HG03469 (cell line): ENCODE measurements at regions not wholly inside any gene's neighbourhood (a gene's known extent, or its start where the extent isn't known, plus 50 kb on each side); places are given as distances from the start of the nearest gene placed in this dataset.
"Not testable (repeated sequence)": the region's sequence is repeated elsewhere in the genome, so short reads cannot be mapped to it uniquely, and the experiment has no call there.

Experiments
- ATAC-seq: cut with Tn5 transposase; IDR thresholded peaks from one replicate; pipeline ENCODE4 v1.9.1; 2021; ENCODE audit warnings: mild to moderate bottlenecking, moderate library complexity, moderate number of reproducible peaks; ENCODE audit not compliant: unreplicated experiment

DNA sequence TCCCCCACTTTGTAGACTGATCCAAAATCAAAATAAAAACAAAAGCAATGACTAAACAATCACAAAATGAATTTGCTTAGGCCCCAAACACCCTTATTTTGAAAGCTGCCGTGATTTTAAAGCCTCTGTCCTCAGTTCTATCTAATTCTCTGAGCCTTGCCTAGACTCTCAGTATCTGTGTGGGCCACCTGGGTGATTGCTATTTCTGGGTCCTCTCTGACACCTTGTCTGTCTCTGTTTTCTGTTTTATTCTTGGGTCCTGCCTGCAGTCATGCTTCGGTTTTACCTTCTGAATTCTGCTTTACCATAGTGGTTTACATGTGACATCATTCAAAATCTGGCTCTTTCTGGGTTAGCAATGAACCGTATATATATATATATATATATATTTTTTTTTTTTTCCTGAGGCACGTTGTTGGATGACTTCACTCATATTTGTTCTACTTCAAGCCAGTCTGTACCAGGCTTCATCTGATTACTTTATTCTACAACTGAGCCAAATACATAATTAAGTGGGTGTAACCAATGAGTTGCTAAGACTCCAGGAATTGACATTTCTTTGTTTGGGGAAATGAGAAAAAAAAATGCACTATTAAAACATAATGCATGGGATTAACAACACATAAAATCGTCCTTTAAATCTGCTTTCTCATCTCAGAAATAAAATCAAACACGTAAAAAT is 710.7 kb upstream of the SLIT2 start:
- ATAC-seq = no peak

GRCh38 chr4:19539201-19539600 is 712.5 kb upstream of the SLIT2 start:
- ATAC-seq = no peak

DNA sequence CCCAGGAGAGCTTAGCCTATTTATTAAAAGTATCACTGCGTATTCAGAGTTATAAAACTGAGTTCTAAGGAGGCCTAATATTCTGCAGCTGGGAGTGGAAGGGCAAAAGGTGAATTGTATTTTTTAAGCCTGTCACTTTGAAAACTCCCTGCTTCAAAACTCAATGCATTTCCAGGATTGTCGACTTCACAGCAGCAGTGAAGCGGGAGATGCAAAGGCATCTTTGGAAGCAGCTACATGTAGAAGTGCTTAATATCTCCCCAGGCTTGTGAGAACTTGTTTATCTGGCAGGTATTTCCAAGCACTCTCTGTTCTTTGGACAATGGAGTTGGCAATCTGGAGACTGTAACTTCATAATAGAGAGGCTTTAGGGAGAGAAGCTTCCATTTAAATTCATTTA is 717.5 kb upstream of the SLIT2 start:
- ATAC-seq = no peak

- ATAC-seq = no peak
Measured at GRCh38 chr4:19531906-19532848, 719.5 kb upstream of the SLIT2 start.

DNA sequence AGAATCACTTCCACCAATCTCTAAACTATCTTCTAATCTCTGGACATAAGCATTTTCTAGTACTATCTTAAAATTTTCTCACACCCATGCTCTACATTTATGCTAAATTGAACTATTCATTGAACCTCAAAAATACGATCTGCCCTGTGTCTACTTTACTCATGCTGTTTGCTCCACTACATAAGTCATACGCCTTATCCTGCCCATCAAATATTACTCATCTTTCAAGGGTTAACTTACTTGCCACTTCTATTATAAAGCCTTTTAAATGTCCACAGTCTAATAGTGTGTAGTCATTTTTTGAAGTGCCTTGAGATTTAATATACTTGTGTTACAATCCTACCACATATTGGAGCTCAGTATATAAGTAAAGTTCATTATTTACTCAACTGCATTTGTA is 727.7 kb upstream of the SLIT2 start:
- ATAC-seq = no peak

GRCh38 chr4:19522966-19523365 is 728.7 kb upstream of the SLIT2 start:
- ATAC-seq = no peak

DNA sequence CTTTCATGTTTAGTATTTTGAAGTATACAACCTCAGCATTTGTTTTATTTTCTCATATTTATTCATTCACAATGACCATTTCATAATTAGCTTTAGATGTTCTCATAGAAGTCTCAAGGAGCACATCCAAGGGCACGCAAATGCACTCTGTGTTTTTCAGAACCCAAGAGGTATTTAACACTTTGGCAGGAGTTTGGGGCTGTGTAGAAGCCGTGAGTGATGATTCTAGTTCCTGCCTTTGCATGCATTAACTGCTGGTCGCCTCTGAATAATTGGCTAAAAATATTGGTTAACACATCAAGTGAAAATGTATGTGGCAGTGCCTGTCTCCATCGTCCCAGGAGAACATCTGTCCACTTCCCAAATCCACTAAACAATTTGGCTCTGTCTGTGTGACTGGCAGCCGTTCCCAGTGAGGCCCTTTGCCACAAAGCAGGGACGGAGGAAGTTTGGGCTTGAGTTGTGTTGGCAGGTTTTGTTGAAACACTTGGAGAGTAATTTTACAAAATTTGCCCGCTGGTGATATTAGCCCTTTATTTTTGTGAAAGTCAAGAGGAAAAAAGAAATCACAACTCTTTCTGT is 730.7 kb upstream of the SLIT2 start:
- no peak for ATAC-seq

- no peak for ATAC-seq
Measured at GRCh38 chr4:19514276-19515070, 737.2 kb upstream of the SLIT2 start.

DNA sequence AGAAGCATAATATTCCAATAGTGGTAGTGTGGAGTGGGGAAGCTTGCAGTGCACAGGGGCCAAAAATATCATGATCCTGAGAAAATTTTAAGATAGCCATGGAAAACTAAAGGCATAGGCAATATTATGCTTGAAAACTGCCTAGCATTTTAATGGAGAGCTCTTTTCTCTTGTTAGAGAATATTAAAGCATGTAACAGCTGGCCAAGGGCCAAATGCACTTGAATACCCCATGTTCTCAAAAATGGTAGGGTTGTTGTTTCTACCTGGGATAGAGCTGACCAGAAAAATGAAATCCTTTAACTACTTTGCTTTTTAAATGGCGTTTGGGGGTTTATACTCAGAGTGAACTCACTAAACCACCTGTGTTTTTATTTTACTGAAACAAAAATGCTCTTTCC is 739.6 kb upstream of the SLIT2 start:
- no peak for ATAC-seq

DNA sequence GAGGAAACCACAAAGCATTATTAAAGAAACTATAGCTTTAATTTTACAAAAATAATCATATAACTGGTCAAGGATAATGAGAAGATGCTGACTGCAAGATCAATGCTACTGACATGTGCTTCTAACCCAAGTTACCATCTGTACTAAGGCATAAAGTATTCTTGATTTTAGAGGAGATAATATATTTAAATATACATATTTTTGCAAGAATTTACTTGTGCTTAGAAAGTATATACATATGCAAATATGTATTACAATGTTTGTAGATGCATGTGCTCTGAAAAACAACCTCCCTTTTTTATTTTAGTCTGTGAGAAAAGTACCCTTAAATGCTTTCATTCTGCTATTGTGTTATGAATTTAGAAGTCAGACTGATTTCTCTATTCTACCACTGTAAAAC is 740.7 kb upstream of the SLIT2 start:
- ATAC-seq = no peak

DNA sequence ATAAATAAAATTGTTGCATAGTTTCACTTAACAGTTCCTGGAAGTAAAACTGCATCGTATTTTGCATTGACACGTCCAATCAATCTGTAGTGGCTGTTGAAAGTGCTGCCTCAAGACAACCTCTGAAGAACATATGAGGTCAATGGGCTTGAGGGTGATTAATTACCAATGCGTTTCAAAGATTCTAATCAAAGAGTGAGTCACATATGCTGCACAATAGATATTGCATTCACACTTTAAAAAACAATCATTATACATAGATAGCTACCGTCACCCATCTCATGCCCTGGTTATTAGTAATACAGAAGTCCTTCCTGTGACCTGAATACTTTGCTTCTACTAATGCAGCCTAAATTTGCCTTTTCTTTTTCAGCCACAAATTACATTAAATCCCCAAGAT is 743.3 kb upstream of the SLIT2 start:
- no peak for ATAC-seq

GRCh38 chr4:19497705-19498104 is 754.0 kb upstream of the SLIT2 start:
- ATAC-seq = no peak

- ATAC-seq = no peak
Measured at GRCh38 chr4:19496756-19497155, 754.9 kb upstream of the SLIT2 start.

DNA sequence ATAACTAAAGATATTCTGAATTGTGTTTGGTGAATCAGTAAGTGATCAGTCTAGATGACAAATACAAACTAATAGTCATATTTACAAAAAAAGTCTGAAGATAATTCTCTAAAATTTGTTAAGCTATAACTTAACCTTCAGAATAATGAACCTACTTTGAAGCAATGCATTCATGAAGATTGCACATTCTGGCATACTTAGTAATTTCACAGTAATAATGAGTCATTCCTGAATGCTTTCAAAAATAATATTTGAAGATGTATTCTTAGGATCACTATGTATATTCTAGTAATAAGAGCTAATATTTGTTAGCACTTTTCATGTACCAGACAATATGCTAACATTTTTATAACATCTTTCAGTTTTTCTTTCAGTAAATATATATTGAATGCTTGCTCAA is 756.7 kb upstream of the SLIT2 start:
- ATAC-seq = no peak

DNA sequence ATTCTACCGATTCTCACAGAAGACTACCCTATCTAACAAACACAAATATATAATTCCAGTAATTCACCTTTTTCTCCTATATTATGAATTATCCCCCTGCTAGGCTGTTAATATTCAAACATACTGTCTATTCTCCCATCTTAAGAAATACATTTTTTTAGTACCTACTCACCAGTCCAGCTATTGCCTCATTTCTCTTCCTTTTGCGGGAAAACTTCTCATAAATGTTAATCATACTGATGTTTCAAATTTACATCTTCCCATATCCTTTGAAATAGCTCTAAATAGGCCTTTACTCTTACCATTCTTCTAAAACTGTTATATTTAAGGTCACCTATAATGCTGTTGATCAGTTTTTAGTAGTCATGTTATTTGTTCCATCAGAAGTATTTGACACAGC is 759.1 kb upstream of the SLIT2 start:
- ATAC-seq = no peak

- no peak for ATAC-seq
Measured at GRCh38 chr4:19486400-19486799, 765.3 kb upstream of the SLIT2 start.

DNA sequence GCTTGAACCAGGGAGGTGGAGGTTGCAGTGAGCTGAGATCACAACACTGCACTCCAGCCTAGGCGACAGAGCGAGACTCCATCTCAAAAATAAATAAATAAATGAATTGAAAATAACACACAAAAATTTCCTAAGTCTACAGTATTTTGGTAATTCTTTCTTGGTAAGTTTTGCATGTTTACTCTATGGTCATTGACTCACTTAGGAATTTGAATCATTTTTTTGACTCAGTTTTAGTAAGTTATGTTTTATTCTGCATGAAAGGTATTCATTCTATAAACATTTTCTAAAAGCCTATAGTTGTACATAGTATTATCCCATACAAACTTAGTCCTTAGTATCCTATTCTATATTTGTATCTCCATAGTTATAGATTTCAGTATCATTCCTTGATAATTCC is 772.9 kb upstream of the SLIT2 start:
- ATAC-seq = no peak

DNA sequence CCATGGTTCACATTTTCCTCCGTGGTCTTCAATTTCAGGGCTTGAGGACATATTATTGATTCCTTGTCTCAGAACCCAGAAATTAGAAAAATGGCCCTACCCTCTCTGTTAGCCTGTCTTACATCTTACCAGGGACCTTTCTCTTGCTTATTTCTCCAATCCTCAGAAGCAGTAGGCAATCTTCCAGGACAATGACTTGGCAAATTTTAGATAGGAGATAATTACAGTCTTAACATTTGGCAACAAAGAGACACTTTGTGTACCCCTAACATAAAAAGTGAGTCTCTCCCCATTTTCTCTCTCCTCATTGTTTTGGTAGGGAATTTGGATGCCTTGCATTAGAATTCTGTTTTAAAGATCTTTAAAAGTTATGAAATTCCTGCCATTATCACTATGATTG is 778.1 kb upstream of the SLIT2 start:
- ATAC-seq = no peak

GRCh38 chr4:19472666-19473065 is 779.0 kb upstream of the SLIT2 start:
- ATAC-seq = no peak

- ATAC-seq = not testable (repeated sequence)
Measured at GRCh38 chr4:19470001-19470400, 781.7 kb upstream of the SLIT2 start.

GRCh38 chr4:19462117-19462516 is 789.6 kb upstream of the SLIT2 start:
- ATAC-seq = no peak
